ENCODE measurements at regions not wholly inside any gene's neighbourhood (a gene's known extent, or its start where the extent isn't known, plus 50 kb on each side); places are given as distances from the start of the nearest gene placed in this dataset.
A peak's percentile ranks its signal among the peaks of the same experiment; 100 is the strongest.

GRCh38 chr13:34038541-34039068 lies 220.7 kb downstream of the RFC3 start:
- CTCF ChIA-PET, result interaction anchor here (0.6 to 1.6 kb wide), 5 partner anchors 37 to 248 kb away, joined by 3 to 5 read pairs (median 3); no protein-coding TSS in a partner anchor
- BruUV-seq (replicated peaks), result no TSS peak
- DNase-seq (ENCODE audit: unreplicated experiment), result no peak
- H3K27ac Mint-ChIP-seq (ENCODE audit: low read depth, unreplicated experiment), result no peak overlapping the region
- POLR2A ChIA-PET, result interaction anchor here (0.8 to 1.1 kb wide), 2 partner anchors 8 to 98 kb away, joined by 3 to 4 read pairs; no protein-coding TSS in a partner anchor
- no peak for TF ChIP-seq CTCF (IDR thresholded peaks at IDR 0.05; ENCODE audit: unreplicated experiment)
- no peaks in the 10 kb centered on the region for H3K9me3 Mint-ChIP-seq (ENCODE audit: unreplicated experiment)
- H3K27me3 Mint-ChIP-seq (ENCODE audit: insufficient read depth, unreplicated experiment), result no peaks in the 10 kb centered on the region
- no peaks in the 10 kb centered on the region for H3K36me3 Mint-ChIP-seq (ENCODE audit: insufficient read depth, unreplicated experiment)
- peaks cover 26% of the 10 kb centered on the region for H3K4me1 Mint-ChIP-seq (ENCODE audit: insufficient read depth, unreplicated experiment)
- no peak overlapping the region for H3K4me3 Mint-ChIP-seq (ENCODE audit: unreplicated experiment)
- intact Hi-C loops (cut with micrococcal nuclease), result no loop called here

- intact Hi-C loops (cut with micrococcal nuclease), result no loop called here
- Mint-ChIP-seq H3K36me3 (ENCODE audit: insufficient read depth, unreplicated experiment) (no peaks in the 10 kb centered on the region), H3K27me3 (ENCODE audit: insufficient read depth, unreplicated experiment) (no peaks in the 10 kb centered on the region), H3K27ac (ENCODE audit: low read depth, unreplicated experiment) (no peak overlapping the region), H3K9me3 (ENCODE audit: unreplicated experiment) (no peaks in the 10 kb centered on the region), H3K4me3 (ENCODE audit: unreplicated experiment) (no peak overlapping the region), H3K4me1 (ENCODE audit: insufficient read depth, unreplicated experiment) (peaks cover 37% of the 10 kb centered on the region)
- no peak for DNase-seq (ENCODE audit: unreplicated experiment)
- CTCF ChIA-PET, result interaction anchor here (0.7 kb wide), 2 partner anchors 36 to 107 kb away, joined by 3 read pairs; no protein-coding TSS in a partner anchor
- POLR2A ChIA-PET, result no interaction called here
- no TSS peak for BruUV-seq (replicated peaks)
- no peak for TF ChIP-seq CTCF (IDR thresholded peaks at IDR 0.05; ENCODE audit: unreplicated experiment)
Observed at GRCh38 chr13:34039678-34040077, 221.7 kb downstream of the RFC3 start.

GRCh38 chr13:34040863-34041262 lies 222.9 kb downstream of the RFC3 start:
- BruUV-seq (replicated peaks), result no TSS peak
- no peaks in the 10 kb centered on the region for H3K36me3 Mint-ChIP-seq (ENCODE audit: insufficient read depth, unreplicated experiment)
- POLR2A ChIA-PET, result interaction anchor here (1.1 kb wide), 1 partner anchor 100 kb away, joined by 3 read pairs; no protein-coding TSS in a partner anchor
- no peak for TF ChIP-seq CTCF (IDR thresholded peaks at IDR 0.05; ENCODE audit: unreplicated experiment)
- CTCF ChIA-PET, result interaction anchor here (1.1 kb wide), 1 partner anchor 36 kb away, joined by 4 read pairs; no protein-coding TSS in a partner anchor
- no peak overlapping the region for H3K4me3 Mint-ChIP-seq (ENCODE audit: unreplicated experiment)
- intact Hi-C loops (cut with micrococcal nuclease), result no loop called here
- H3K9me3 Mint-ChIP-seq (ENCODE audit: unreplicated experiment), result no peaks in the 10 kb centered on the region
- H3K27me3 Mint-ChIP-seq (ENCODE audit: insufficient read depth, unreplicated experiment), result no peaks in the 10 kb centered on the region
- peaks cover 33% of the 10 kb centered on the region for H3K4me1 Mint-ChIP-seq (ENCODE audit: insufficient read depth, unreplicated experiment)
- no peak overlapping the region for H3K27ac Mint-ChIP-seq (ENCODE audit: low read depth, unreplicated experiment)
- no peak for DNase-seq (ENCODE audit: unreplicated experiment)

- ChIA-PET CTCF (no interaction called here), POLR2A (interaction anchor here (1.6 kb wide), 1 partner anchor 8 kb away, joined by 6 read pairs; no protein-coding TSS in a partner anchor)
- H3K27me3 Mint-ChIP-seq (ENCODE audit: insufficient read depth, unreplicated experiment), result no peaks in the 10 kb centered on the region
- peaks cover 20% of the 10 kb centered on the region for H3K4me1 Mint-ChIP-seq (ENCODE audit: insufficient read depth, unreplicated experiment)
- BruUV-seq (replicated peaks), result no TSS peak
- DNase-seq (ENCODE audit: unreplicated experiment), result peak; percentile 59
- intact Hi-C loops (cut with micrococcal nuclease), result no loop called here
- no peak for TF ChIP-seq CTCF (IDR thresholded peaks at IDR 0.05; ENCODE audit: unreplicated experiment)
- no peaks in the 10 kb centered on the region for H3K9me3 Mint-ChIP-seq (ENCODE audit: unreplicated experiment)
- no peak overlapping the region for H3K4me3 Mint-ChIP-seq (ENCODE audit: unreplicated experiment)
- H3K36me3 Mint-ChIP-seq (ENCODE audit: insufficient read depth, unreplicated experiment), result no peaks in the 10 kb centered on the region
- peak overlapping the region; percentile 86 for H3K27ac Mint-ChIP-seq (ENCODE audit: low read depth, unreplicated experiment)
Observed at GRCh38 chr13:34044041-34044440, 226.1 kb downstream of the RFC3 start.

Data from MCF 10A (cell line).